H1 (cell line): ENCODE measurements at regions not wholly inside any gene's neighbourhood (a gene's known extent, or its start where the extent isn't known, plus 50 kb on each side); places are given as distances from the start of the nearest gene placed in this dataset.

Experiments used
- CTCF ChIA-PET: fragments of 300-600 bp; sonication (Branson Sonifier 250); formaldehyde crosslinking; loops from one replicate; lab custom pipeline; 2021; ENCODE audit not compliant: partially characterized antibody; lab: Charles Lee
- POLR2A ChIA-PET: fragments of 300-600 bp; sonication (Branson Sonifier 250); formaldehyde crosslinking; loops from one replicate; lab custom pipeline; 2021; ENCODE audit warnings: inconsistent platforms; ENCODE audit not compliant: partially characterized antibody; lab: Charles Lee
- DNase-seq, 2 experiments: peaks; one replicate each; pipeline versions ENCODE4 v3.0.0 to v3.0.0-alpha.2; 2010 to 2022; ENCODE audit warnings: low spot score in 2 of 2, low read depth in 1 of 2, mixed read lengths in 1 of 2
- FAIRE-seq: peaks from 2 replicates; lab custom pipeline; 2011; peaks lifted over from hg19 to GRCh38; lab: Jason Lieb, UNC
- H2AFZ ChIP-seq: 2 replicates; pipeline ENCODE4 v1.8.1; 2012; ENCODE audit warnings: low read length, inconsistent platforms
- H2AK5ac ChIP-seq: 2 replicates; pipeline ENCODE4 v1.6.1; 2013; ENCODE audit warnings: low read depth, low read length
- H2BK120ac ChIP-seq: replicated peaks from 2 replicates; pipeline ENCODE3; 2013; ENCODE audit warnings: low read depth, low read length, inconsistent platforms
- H2BK12ac ChIP-seq: 2 replicates; pipeline ENCODE4 v1.6.1; 2013; ENCODE audit warnings: low read depth, low read length
- H2BK15ac ChIP-seq: 2 replicates; pipeline ENCODE4 v1.6.1; 2013; ENCODE audit warnings: low read length
- H2BK20ac ChIP-seq: 2 replicates; pipeline ENCODE4 v1.6.1; 2013; ENCODE audit warnings: low read length
- H2BK5ac ChIP-seq: 2 replicates; pipeline ENCODE4 v1.6.1; 2013; ENCODE audit warnings: low read depth, low read length
- H3K14ac ChIP-seq: 2 replicates; pipeline ENCODE4 v1.6.1; 2013; ENCODE audit warnings: inconsistent platforms; ENCODE audit not compliant: insufficient read length
- H3K18ac ChIP-seq: 2 replicates; pipeline ENCODE4 v1.6.1; 2013; ENCODE audit warnings: low read length; ENCODE audit errors: extremely low read depth
- H3K23ac ChIP-seq: 2 replicates; pipeline ENCODE4 v1.6.1; 2013; ENCODE audit warnings: inconsistent platforms; ENCODE audit not compliant: insufficient read length
- H3K23me2 ChIP-seq: 2 replicates; pipeline ENCODE4 v1.6.1; 2013; ENCODE audit warnings: low read depth, low read length
- H3K27ac ChIP-seq: 2 replicates; pipeline ENCODE4 v1.6.1; 2011; ENCODE audit warnings: low read depth, low read length, inconsistent platforms
- H3K27me3 ChIP-seq, 4 experiments: replicated peaks in 1 of 4; 1 replicate in 1 of 4; 2 replicates in 3 of 4; pipeline versions ENCODE4 v1.6.1 to v1.8.1; 2011 to 2013; ENCODE audit warnings: low read length in 3 of 4, mild to moderate bottlenecking in 3 of 4, inconsistent platforms in 2 of 4, mixed read lengths in 2 of 4, moderate library complexity in 1 of 4; ENCODE audit not compliant: control insufficient read depth in 3 of 4, insufficient read depth in 3 of 4; ENCODE audit errors: extremely low read depth in 1 of 4
- H3K36me3 ChIP-seq, 4 experiments: 2 replicates each; pipeline versions ENCODE4 v1.6.1 to v1.8.1; 2011 to 2013; ENCODE audit warnings: mild to moderate bottlenecking in 4 of 4, low read length in 3 of 4, moderate library complexity in 2 of 4, control low read depth in 1 of 4, inconsistent platforms in 1 of 4; ENCODE audit not compliant: insufficient read depth in 4 of 4, control insufficient read depth in 2 of 4
- H3K4ac ChIP-seq: replicated peaks from 2 replicates; pipeline ENCODE3; 2013; ENCODE audit warnings: low read length, low read depth, mixed read lengths, inconsistent platforms; ENCODE audit not compliant: insufficient read length
- H3K4me1 ChIP-seq, 4 experiments: replicated peaks in 1 of 4; 1 replicate in 1 of 4; 2 replicates in 3 of 4; pipeline versions ENCODE4 v1.6.1 to v1.8.1; 2011 to 2013; ENCODE audit warnings: low read length in 3 of 4, inconsistent platforms in 2 of 4, mixed read lengths in 1 of 4; ENCODE audit not compliant: insufficient read depth in 4 of 4, control insufficient read depth in 3 of 4
- H3K4me2 ChIP-seq, 2 experiments: 2 replicates each; pipeline versions ENCODE4 v1.6.1 to v1.8.1; 2011 to 2013; ENCODE audit warnings: low read depth in 2 of 2, low read length in 2 of 2, control low read depth in 1 of 2, inconsistent platforms in 1 of 2, mild to moderate bottlenecking in 1 of 2; ENCODE audit not compliant: insufficient read depth in 1 of 2
- H3K4me3 ChIP-seq, 4 experiments: fragments of 200-600, 300-600 bp in 1 of 4; sonication (generic), shearing (Covaris generic), sonication (Bioruptor Twin) in 1 of 4; 2 replicates each; pipeline versions ENCODE4 v1.5.1 to v1.8.1; 2011 to 2016; ENCODE audit warnings: low read length in 4 of 4, low read depth in 3 of 4, control low read depth in 2 of 4, inconsistent platforms in 2 of 4, mild to moderate bottlenecking in 2 of 4, mixed read lengths in 1 of 4, moderate library complexity in 1 of 4; ENCODE audit not compliant: insufficient read depth in 2 of 4; ENCODE audit errors: extremely low read depth in 1 of 4
- H3K56ac ChIP-seq: replicated peaks from 2 replicates; pipeline ENCODE3; 2013; ENCODE audit warnings: low read depth, mild to moderate bottlenecking, mixed read lengths, low read length, inconsistent platforms; ENCODE audit not compliant: insufficient read length
- H3K79me1 ChIP-seq: 2 replicates; pipeline ENCODE4 v1.6.1; 2013; ENCODE audit warnings: low read depth, low read length, control low read depth
- H3K79me2 ChIP-seq, 2 experiments: 2 replicates each; pipeline versions ENCODE4 v1.6.1 to v1.8.1; 2012 to 2013; ENCODE audit warnings: low read length in 2 of 2, mild to moderate bottlenecking in 2 of 2, inconsistent platforms in 1 of 2; ENCODE audit not compliant: insufficient read depth in 2 of 2, control insufficient read depth in 1 of 2
- H3K9ac ChIP-seq, 4 experiments: replicated peaks in 1 of 4; 1 replicate in 1 of 4; 2 replicates in 3 of 4; pipeline versions ENCODE4 v1.6.1 to v1.8.1; 2011 to 2013; ENCODE audit warnings: low read depth in 3 of 4, low read length in 3 of 4, control low read depth in 2 of 4, mild to moderate bottlenecking in 2 of 4, moderate library complexity in 2 of 4, inconsistent platforms in 1 of 4; ENCODE audit errors: extremely low read depth in 1 of 4
- H3K9me3 ChIP-seq, 2 experiments: 2 replicates each; pipeline versions ENCODE4 v1.6.1 to v1.8.1; 2012 to 2013; ENCODE audit warnings: mild to moderate bottlenecking in 2 of 2, moderate library complexity in 2 of 2, control low read depth in 1 of 2, inconsistent platforms in 1 of 2, low read depth in 1 of 2, low read length in 1 of 2, mixed read lengths in 1 of 2; ENCODE audit not compliant: insufficient read depth in 2 of 2
- H4K20me1 ChIP-seq, 2 experiments: replicated peaks in 1 of 2; 2 replicates each; pipeline versions ENCODE3 to v1.8.1; 2011 to 2013; ENCODE audit warnings: inconsistent platforms in 2 of 2, low read length in 2 of 2, mild to moderate bottlenecking in 1 of 2; ENCODE audit not compliant: insufficient read depth in 2 of 2, control insufficient read depth in 1 of 2
- H4K5ac ChIP-seq: 2 replicates; pipeline ENCODE4 v1.6.1; 2013; ENCODE audit warnings: low read length, low read depth, mixed read lengths, inconsistent platforms; ENCODE audit not compliant: insufficient read length
- H4K8ac ChIP-seq: 2 replicates; pipeline ENCODE4 v1.8.0; 2013; ENCODE audit warnings: mild to moderate bottlenecking, moderate library complexity, low read length, inconsistent platforms; ENCODE audit not compliant: insufficient read depth; ENCODE audit errors: extremely low read depth
- H4K91ac ChIP-seq: replicated peaks from 2 replicates; pipeline ENCODE3; 2013; ENCODE audit warnings: low read length, mixed read lengths, inconsistent platforms; ENCODE audit not compliant: insufficient read length
- ATF3 ChIP-seq: IDR thresholded peaks from 2 replicates; pipeline ENCODE4 v1.6.1; 2011; ENCODE audit warnings: low read depth, mild to moderate bottlenecking, low read length; ENCODE audit not compliant: insufficient read depth
- CHD1 ChIP-seq: IDR thresholded peaks from 2 replicates; pipeline ENCODE4 v1.6.1; 2012; ENCODE audit warnings: low read depth, low read length, improper control_type of control experiment
- CREB1 ChIP-seq: IDR thresholded peaks from 2 replicates; pipeline ENCODE4 v1.6.1; 2012; ENCODE audit warnings: inconsistent platforms
- FOSL1 ChIP-seq: IDR thresholded peaks from 2 replicates; pipeline ENCODE4 v1.6.1; 2011; ENCODE audit warnings: mild to moderate bottlenecking, low read depth, low read length, moderate library complexity; ENCODE audit not compliant: insufficient read depth
- KDM5A ChIP-seq: fragments of 200-600 bp; IDR thresholded peaks from 2 replicates; pipeline ENCODE4 v1.7.1; 2012; ENCODE audit warnings: mild to moderate bottlenecking, low read length, inconsistent platforms, mixed read lengths
- MAFK ChIP-seq: IDR thresholded peaks from 2 replicates; pipeline ENCODE4 v1.6.1; 2012; ENCODE audit warnings: low read depth, mild to moderate bottlenecking, improper control_type of control experiment, low read length
- POLR2AphosphoS5 ChIP-seq: IDR thresholded peaks from 2 replicates; pipeline ENCODE4 v1.6.1; 2011; ENCODE audit warnings: low read depth, low read length
- RXRA ChIP-seq: IDR thresholded peaks from 2 replicates; pipeline ENCODE4 v1.6.1; 2011; ENCODE audit warnings: low read depth, mild to moderate bottlenecking, low read length, moderate library complexity; ENCODE audit not compliant: insufficient read depth
- SP1 ChIP-seq: IDR thresholded peaks from 2 replicates; pipeline ENCODE4 v1.6.1; 2011; ENCODE audit warnings: low read depth, low read length
- SP2 ChIP-seq: IDR thresholded peaks from 2 replicates; pipeline ENCODE4 v1.6.1; 2012; ENCODE audit warnings: mild to moderate bottlenecking, low read length, inconsistent platforms
- SP4 ChIP-seq: IDR thresholded peaks from 2 replicates; pipeline ENCODE4 v1.6.1; 2012; ENCODE audit warnings: low read length, inconsistent platforms
- TBP ChIP-seq: IDR thresholded peaks from 2 replicates; pipeline ENCODE4 v1.6.1; 2011; ENCODE audit warnings: low read depth, low read length, improper control_type of control experiment
- YY1 ChIP-seq: IDR thresholded peaks from 2 replicates; pipeline ENCODE4 v1.6.1; 2011; ENCODE audit warnings: low read depth, mild to moderate bottlenecking, low read length
- ZNF274 ChIP-seq: IDR thresholded peaks from 2 replicates; pipeline ENCODE4 v1.7.0; 2012; ENCODE audit warnings: low read length, borderline replicate concordance; ENCODE audit errors: extremely low read depth
- WGBS, 2 experiments: shearing (Covaris generic) in 1 of 2; methylation state at CpG; one replicate each; pipeline versions ENCODE4 v1.1.6 to v1.1.7; 2013 to 2015; ENCODE audit warnings: low lambda C conversion rate in 2 of 2, mixed read lengths in 2 of 2, inconsistent platforms in 1 of 2, low coverage in 1 of 2, missing lambda C conversion rate in 1 of 2; ENCODE audit not compliant: insufficient replicate concordance in 2 of 2, insufficient coverage in 1 of 2, insufficient read length in 1 of 2; ENCODE audit errors: extremely low coverage in 1 of 2, missing lambda C conversion rate in 1 of 2; 5-methylcytosine and 5-hydroxymethylcytosine counted together

GRCh38 chr10:78925800-78926319, 142.9 kb upstream of the ZMIZ1 start:
- no peak overlapping the region for H2BK5ac ChIP-seq
- H3K27ac ChIP-seq, result no peak overlapping the region
- H3K9me3 ChIP-seq, result no peaks in the 10 kb centered on the region
- no peaks in the 10 kb centered on the region; a peak in 1 of 7 replicates for H3K27me3 ChIP-seq
- H4K20me1 ChIP-seq, result no peaks in the 10 kb centered on the region
- H3K23me2 ChIP-seq, result no peaks in the 10 kb centered on the region
- DNase-seq (no peak), FAIRE-seq (no peak)
- H3K79me2 ChIP-seq, result no peaks in the 10 kb centered on the region
- no peaks in the 10 kb centered on the region for H3K36me3 ChIP-seq
- TF ChIP-seq FOSL1, result no peak
- TF ChIP-seq ZNF274, result no peak
- TF ChIP-seq SP1, result no peak
- no peak for TF ChIP-seq CHD1
- TF ChIP-seq CREB1, result no peak
- no peak for TF ChIP-seq TBP
- TF ChIP-seq YY1, result no peak
- TF ChIP-seq RXRA, result no peak
- no peak for TF ChIP-seq POLR2AphosphoS5
- no peak for TF ChIP-seq ATF3
- no peak for TF ChIP-seq SP4
- TF ChIP-seq KDM5A, result no peak
- TF ChIP-seq SP2, result no peak
- TF ChIP-seq MAFK, result no peak
- no peak overlapping the region for H4K91ac ChIP-seq
- H2BK12ac ChIP-seq, result no peak overlapping the region
- H3K4ac ChIP-seq, result no peak overlapping the region
- WGBS, 2 experiments, result 85% methylated on average over 6 of the region's 6 CpGs; no CpG with 5 or more reads in 1 of the 2 experiments
- H4K8ac ChIP-seq, result no peak overlapping the region
- H3K79me1 ChIP-seq, result no peaks in the 10 kb centered on the region
- H3K56ac ChIP-seq, result no peak overlapping the region
- H3K23ac ChIP-seq, result no peak overlapping the region
- H4K5ac ChIP-seq, result no peak overlapping the region
- peaks cover 0 to 8% (median 4%) of the 10 kb centered on the region in 4 experiments; a peak in 4 of 7 replicates for H3K4me1 ChIP-seq
- H2AK5ac ChIP-seq, result no peak overlapping the region
- no peak overlapping the region for H3K4me3 ChIP-seq
- no peak overlapping the region for H3K4me2 ChIP-seq
- H2BK15ac ChIP-seq, result no peak overlapping the region
- H3K14ac ChIP-seq, result no peak overlapping the region
- POLR2A ChIA-PET, result interaction anchor here (1.1 kb wide), 1 partner anchor 43 kb away, joined by 3 read pairs; no protein-coding TSS in a partner anchor
- no peak overlapping the region for H3K9ac ChIP-seq
- H3K18ac ChIP-seq, result no peak overlapping the region
- no peak overlapping the region for H2BK120ac ChIP-seq
- H2BK20ac ChIP-seq, result no peak overlapping the region
- CTCF ChIA-PET, result interaction anchor here (2.0 kb wide), 1 partner anchor 32 kb away, joined by 6 read pairs; no protein-coding TSS in a partner anchor
- no peak overlapping the region for H2AFZ ChIP-seq
